SK-N-SH (cell line): ENCODE measurements at regions not wholly inside any gene's neighbourhood (a gene's known extent, or its start where the extent isn't known, plus 50 kb on each side); places are given as distances from the start of the nearest gene placed in this dataset.

Experiments used
- CTCF ChIA-PET: fragments of 300-600, 350-600 bp; formaldehyde crosslinking; extraction: SDS; loops from one replicate; lab custom pipeline; 2021; lab: Yijun Ruan, JAX
- POLR2A ChIA-PET: fragments of 350-600 bp; sonication (Branson Sonifier 250); formaldehyde crosslinking; extraction: SDS; loops from one replicate; lab custom pipeline; 2020; ENCODE audit warnings: antibody characterized with exemption, inconsistent platforms; lab: Yijun Ruan, JAX
- DNase-seq: peaks from one replicate; pipeline ENCODE4 v3.0.0; 2012
- H2AFZ ChIP-seq: fragments of 200-600 bp; sonication (generic); 2 replicates; pipeline ENCODE4 v1.8.1; 2016; ENCODE audit warnings: antibody characterized with exemption, mild to moderate bottlenecking, low read depth
- H3F3A ChIP-seq: fragments of 200-600 bp; sonication (generic); replicated peaks from 2 replicates; pipeline ENCODE3; 2016; ENCODE audit warnings: antibody characterized with exemption, mild to moderate bottlenecking; ENCODE audit not compliant: insufficient read depth
- H3K27ac ChIP-seq, 2 experiments: fragments of 200-500 bp in 1 of 2; fragments of 200-600 bp in 1 of 2; sonication (Bioruptor generic) in 1 of 2; sonication (generic), shearing (Covaris generic) in 1 of 2; 2 replicates each; pipeline versions ENCODE4 v1.5.1 to v1.6.1; 2014 to 2016; ENCODE audit warnings: low read depth in 2 of 2, inconsistent platforms in 1 of 2, low read length in 1 of 2, mild to moderate bottlenecking in 1 of 2, mixed read lengths in 1 of 2
- H3K27me3 ChIP-seq: fragments of 200-600 bp; sonication (generic), shearing (Covaris generic); 2 replicates; pipeline ENCODE4 v1.6.1; 2016; ENCODE audit warnings: mixed run types; ENCODE audit not compliant: insufficient read depth
- H3K36me3 ChIP-seq, 2 experiments: fragments of 200-500 bp in 1 of 2; fragments of 200-600 bp in 1 of 2; sonication (Bioruptor generic) in 1 of 2; sonication (generic) in 1 of 2; replicated peaks in 1 of 2; 2 replicates each; pipeline versions ENCODE3 to v1.5.1; 2014 to 2016; ENCODE audit warnings: low read length in 1 of 2, mild to moderate bottlenecking in 1 of 2; ENCODE audit not compliant: insufficient read depth in 2 of 2, control insufficient read depth in 1 of 2
- H3K4me1 ChIP-seq, 2 experiments: fragments of 200-500 bp in 1 of 2; fragments of 200-600 bp in 1 of 2; sonication (Bioruptor generic) in 1 of 2; sonication (generic), shearing (Covaris generic) in 1 of 2; 2 replicates each; pipeline versions ENCODE4 v1.5.1 to v1.6.1; 2014 to 2016; ENCODE audit warnings: low read depth in 1 of 2, low read length in 1 of 2, mixed run types in 1 of 2; ENCODE audit not compliant: insufficient read depth in 2 of 2, control insufficient read depth in 1 of 2
- H3K4me2 ChIP-seq: fragments of 200-600 bp; sonication (generic), shearing (Covaris generic); 2 replicates; pipeline ENCODE4 v1.6.1; 2017; ENCODE audit warnings: mixed run types
- H3K4me3 ChIP-seq, 2 experiments: fragments of 200-500 bp in 1 of 2; fragments of 200-600 bp in 1 of 2; sonication (Bioruptor generic) in 1 of 2; sonication (generic), shearing (Covaris generic) in 1 of 2; 2 replicates each; pipeline versions ENCODE4 v1.5.1 to v1.8.1; 2014 to 2016; ENCODE audit warnings: low read depth in 2 of 2, inconsistent platforms in 1 of 2, low read length in 1 of 2, mild to moderate bottlenecking in 1 of 2, mixed read lengths in 1 of 2, moderate library complexity in 1 of 2
- H3K79me2 ChIP-seq: fragments of 200-600 bp; sonication (generic); 2 replicates; pipeline ENCODE4 v1.8.1; 2017; ENCODE audit warnings: mild to moderate bottlenecking; ENCODE audit not compliant: insufficient read depth
- H3K9ac ChIP-seq: fragments of 200-600 bp; sonication (generic); 2 replicates; pipeline ENCODE4 v1.6.1; 2017; ENCODE audit warnings: mixed run types
- H3K9me2 ChIP-seq: fragments of 200-600 bp; sonication (generic); 2 replicates; pipeline ENCODE4 v1.6.1; 2017; ENCODE audit warnings: mixed run types
- H3K9me3 ChIP-seq: fragments of 200-600 bp; sonication (generic); 2 replicates; pipeline ENCODE4 v1.6.1; 2017; ENCODE audit warnings: mixed run types, mild to moderate bottlenecking, moderate library complexity
- H4K20me1 ChIP-seq: fragments of 200-600 bp; sonication (generic); 2 replicates; pipeline ENCODE4 v1.6.1; 2017; ENCODE audit warnings: mild to moderate bottlenecking, mixed run types; ENCODE audit not compliant: insufficient read depth
- FOSL2 ChIP-seq: IDR thresholded peaks from 2 replicates; pipeline ENCODE4 v1.4.0; 2012; ENCODE audit warnings: low read depth, mild to moderate bottlenecking, moderate library complexity, borderline replicate concordance
- FOXJ3 ChIP-seq: sonication (generic); formaldehyde crosslinking; IDR thresholded peaks from 2 replicates; pipeline ENCODE4 v1.5.1; 2020; ENCODE audit warnings: mild to moderate bottlenecking, missing genetic modification reagents
- GABPA ChIP-seq: IDR thresholded peaks from 2 replicates; pipeline ENCODE4 v1.4.0; 2012; ENCODE audit warnings: low read depth, mild to moderate bottlenecking
- PBX3 ChIP-seq: IDR thresholded peaks from 2 replicates; pipeline ENCODE4; 2012
- POLR2AphosphoS5 ChIP-seq: IDR thresholded peaks from 2 replicates; pipeline ENCODE4 v1.6.1; 2012; ENCODE audit warnings: low read depth, low read length
- RAD21 ChIP-seq: IDR thresholded peaks from 2 replicates; pipeline ENCODE4 v1.6.1; 2012; ENCODE audit warnings: mild to moderate bottlenecking, low read length
- RCOR1 ChIP-seq: fragments of 150-350 bp; IDR thresholded peaks from 2 replicates; pipeline ENCODE4 v1.6.1; 2017; ENCODE audit warnings: antibody characterized with exemption, low read length
- REST ChIP-seq: IDR thresholded peaks from 2 replicates; pipeline ENCODE4 v1.6.1; 2012; ENCODE audit warnings: mild to moderate bottlenecking, low read depth, low read length, moderate library complexity
- TCF12 ChIP-seq: IDR thresholded peaks from 2 replicates; pipeline ENCODE4 v1.4.0; 2012
- WGBS: methylation state at CpG from one replicate; pipeline ENCODE4 v1.1.6; 2017; ENCODE audit warnings: low lambda C conversion rate; 5-methylcytosine and 5-hydroxymethylcytosine counted together

GRCh38 chr4:114091546-114091945 is 112.1 kb upstream of the ARSJ start:
- no peaks in the 10 kb centered on the region for H3K9me2 ChIP-seq
- no peaks in the 10 kb centered on the region for H3K79me2 ChIP-seq
- peaks cover 7% of the 10 kb centered on the region; the same call in 1 of the 2 replicates for H3K9me3 ChIP-seq
- no peak overlapping the region for H3K27ac ChIP-seq
- WGBS, result 83% methylated on average over 1 of the region's 1 CpG
- H3K4me3 ChIP-seq, result no peak overlapping the region
- no peaks in the 10 kb centered on the region for H4K20me1 ChIP-seq
- POLR2A ChIA-PET, result no interaction called here
- H3K36me3 ChIP-seq, result no peaks in the 10 kb centered on the region
- CTCF ChIA-PET, result interaction anchor here (0.6 kb wide), 1 partner anchor 65 kb away, joined by 3 read pairs; no protein-coding TSS in a partner anchor
- no peak overlapping the region for H2AFZ ChIP-seq
- H3K4me1 ChIP-seq, result peaks cover 0 to 21% of the 10 kb centered on the region in 2 experiments; a peak in 3 of 4 replicates
- no peaks in the 10 kb centered on the region for H3K27me3 ChIP-seq
- TF ChIP-seq FOSL2, result no peak
- peaks cover 18% of the 10 kb centered on the region for H3F3A ChIP-seq
- no peak for DNase-seq
- H3K9ac ChIP-seq, result no peak overlapping the region
- no peak overlapping the region for H3K4me2 ChIP-seq

GRCh38 chr4:114093221-114093715 is 113.8 kb upstream of the ARSJ start:
- Histone ChIP-seq H3K27ac (no peak overlapping the region), H3K4me3 (no peak overlapping the region), H3K9me3 (peaks cover 7% of the 10 kb centered on the region; the same call in 1 of the 2 replicates), H3K79me2 (no peaks in the 10 kb centered on the region), H3K4me1 (peaks cover 0 to 3% of the 10 kb centered on the region in 2 experiments; a peak in 2 of 4 replicates), H3K36me3 (no peaks in the 10 kb centered on the region), H3K4me2 (no peak overlapping the region), H3K9me2 (no peaks in the 10 kb centered on the region), H4K20me1 (no peaks in the 10 kb centered on the region), H3F3A (peaks cover 9% of the 10 kb centered on the region), H3K27me3 (no peaks in the 10 kb centered on the region), H3K9ac (no peak overlapping the region), H2AFZ (no peak overlapping the region)
- ChIA-PET POLR2A (no interaction called here), CTCF (no interaction called here)
- no peak for DNase-seq
- TF ChIP-seq RCOR1 (no peak), RAD21 (no peak), TCF12 (peak; percentile 16; the same call in 1 of the 2 replicates), REST (no peak), POLR2AphosphoS5 (no peak), FOXJ3 (CRISPR knock-in tag) (no peak), GABPA (no peak), PBX3 (no peak)
